ENCODE measurements at regions not wholly inside any gene's neighbourhood (a gene's known extent, or its start where the extent isn't known, plus 50 kb on each side); places are given as distances from the start of the nearest gene placed in this dataset.

- no peak for TF ChIP-seq ZNF362 (tag by site-specific recombination; IDR thresholded peaks at IDR 0.05)
- TF ChIP-seq CTCF (tag by site-specific recombination; IDR thresholded peaks at IDR 0.05) = no peak
- TF ChIP-seq PATZ1 (tag by site-specific recombination; IDR thresholded peaks at IDR 0.05) = no peak
- no peak for TF ChIP-seq KLF10 (tag by site-specific recombination; IDR thresholded peaks at IDR 0.05)
Measured at GRCh38 chr11:134541355-134541754, 129.3 kb upstream of the B3GAT1 start.

All from HEK293 (cell line).